Trophoblast cell (in vitro differentiated cells and primary cell): ENCODE measurements at regions not wholly inside any gene's neighbourhood (a gene's known extent, or its start where the extent isn't known, plus 50 kb on each side); places are given as distances from the start of the nearest gene placed in this dataset.

Experiments
- DNase-seq, 2 donors: peaks; one replicate each; pipeline ENCODE4 v3.0.0-alpha.2; 2016
- H2AFZ ChIP-seq: 2 replicates; pipeline ENCODE4 v1.6.1; 2013; ENCODE audit warnings: low read length, moderate library complexity, mild to moderate bottlenecking; ENCODE audit not compliant: insufficient read depth, poor library complexity
- H2AK5ac ChIP-seq: 2 replicates; pipeline ENCODE4 v1.6.1; 2013; ENCODE audit warnings: mild to moderate bottlenecking, low read length
- H2BK120ac ChIP-seq: 2 replicates; pipeline ENCODE4 v1.6.1; 2013; ENCODE audit warnings: low read length, mild to moderate bottlenecking, moderate library complexity; ENCODE audit not compliant: insufficient read depth, poor library complexity
- H2BK12ac ChIP-seq: 2 replicates; pipeline ENCODE4 v1.6.1; 2013; ENCODE audit warnings: mild to moderate bottlenecking, low read length, moderate library complexity
- H2BK5ac ChIP-seq: 2 replicates; pipeline ENCODE4 v1.6.1; 2013; ENCODE audit warnings: low read length, low read depth, moderate library complexity, mild to moderate bottlenecking; ENCODE audit not compliant: poor library complexity
- H3K14ac ChIP-seq: 2 replicates; pipeline ENCODE4 v1.6.1; 2013; ENCODE audit warnings: mild to moderate bottlenecking, low read length
- H3K18ac ChIP-seq: 2 replicates; pipeline ENCODE4 v1.6.1; 2013; ENCODE audit warnings: mild to moderate bottlenecking, low read length
- H3K23ac ChIP-seq: 2 replicates; pipeline ENCODE4 v1.6.1; 2013; ENCODE audit warnings: low read length
- H3K27ac ChIP-seq: 2 replicates; pipeline ENCODE4 v1.5.1; 2013; ENCODE audit warnings: low read depth, mild to moderate bottlenecking, inconsistent platforms, low read length, moderate library complexity
- H3K27me3 ChIP-seq: 2 replicates; pipeline ENCODE4 v1.6.1; 2013; ENCODE audit warnings: inconsistent platforms, mild to moderate bottlenecking, low read length, moderate library complexity; ENCODE audit not compliant: insufficient read depth
- H3K36me3 ChIP-seq, 2 experiments: 1 replicate in 1 of 2; 2 replicates in 1 of 2; pipeline ENCODE4 v1.6.1; 2013; ENCODE audit warnings: low read length in 2 of 2, mild to moderate bottlenecking in 2 of 2, moderate library complexity in 1 of 2; ENCODE audit not compliant: insufficient read depth in 2 of 2, control insufficient read depth in 1 of 2
- H3K4ac ChIP-seq: 2 replicates; pipeline ENCODE4 v1.6.1; 2013; ENCODE audit warnings: low read depth, mild to moderate bottlenecking, low read length, moderate library complexity
- H3K4me1 ChIP-seq, 2 experiments: 1 replicate in 1 of 2; 2 replicates in 1 of 2; pipeline ENCODE4 v1.6.1; 2013; ENCODE audit warnings: low read length in 2 of 2, mild to moderate bottlenecking in 2 of 2, moderate library complexity in 1 of 2; ENCODE audit not compliant: insufficient read depth in 2 of 2, control insufficient read depth in 1 of 2
- H3K4me2 ChIP-seq: 2 replicates; pipeline ENCODE4 v1.6.1; 2013; ENCODE audit warnings: inconsistent platforms, mild to moderate bottlenecking, low read length, moderate library complexity
- H3K4me3 ChIP-seq: 2 replicates; pipeline ENCODE4 v1.5.1; 2013; ENCODE audit warnings: mild to moderate bottlenecking, low read depth, low read length, inconsistent platforms
- H3K79me1 ChIP-seq: one replicate; pipeline ENCODE4 v1.6.1; 2013; ENCODE audit warnings: low read length
- H3K79me2 ChIP-seq: 2 replicates; pipeline ENCODE4 v1.6.1; 2013; ENCODE audit warnings: low read length, mild to moderate bottlenecking; ENCODE audit not compliant: control insufficient read depth, insufficient read depth, poor library complexity
- H3K9ac ChIP-seq: 2 replicates; pipeline ENCODE4 v1.6.1; 2013; ENCODE audit warnings: mild to moderate bottlenecking, low read length
- H3K9me3 ChIP-seq: 2 replicates; pipeline ENCODE4 v1.6.1; 2013; ENCODE audit warnings: low read depth, mild to moderate bottlenecking, control low read depth, inconsistent platforms, low read length; ENCODE audit not compliant: insufficient read depth
- H4K12ac ChIP-seq: 2 replicates; pipeline ENCODE4 v1.6.1; 2013; ENCODE audit warnings: low read depth, mild to moderate bottlenecking, low read length, moderate library complexity
- H4K8ac ChIP-seq: 2 replicates; pipeline ENCODE4 v1.6.1; 2013; ENCODE audit warnings: low read depth, mild to moderate bottlenecking, low read length, moderate library complexity
- H4K91ac ChIP-seq: one replicate; pipeline ENCODE4 v1.6.1; 2013; ENCODE audit warnings: low read depth, mild to moderate bottlenecking, low read length, moderate library complexity
- WGBS: extraction: QIAGEN DNeasy Blood & Tissue Kit; methylation state at CpG from one replicate; pipeline ENCODE4 v1.1.7; 2013; ENCODE audit warnings: missing lambda C conversion rate; ENCODE audit not compliant: insufficient read length, insufficient coverage; ENCODE audit errors: extremely low coverage; 5-methylcytosine and 5-hydroxymethylcytosine counted together

GRCh38 chrX:39140581-39140980 is 339.3 kb downstream of the MID1IP1 start:
- no peak for DNase-seq
- no CpG with 5 or more reads among the region's 3 CpGs for WGBS

GRCh38 chrX:39144323-39144722 is 343.1 kb downstream of the MID1IP1 start:
- H2BK5ac ChIP-seq: no peak overlapping the region
- no peak overlapping the region for H2AFZ ChIP-seq
- no peak overlapping the region for H3K18ac ChIP-seq
- H3K4ac ChIP-seq: no peak overlapping the region
- no peak overlapping the region for H4K8ac ChIP-seq
- H4K91ac ChIP-seq: no peak overlapping the region
- no peaks in the 10 kb centered on the region for H3K9me3 ChIP-seq
- H3K4me3 ChIP-seq: no peak overlapping the region
- H3K9ac ChIP-seq: no peak overlapping the region
- no peak overlapping the region for H3K4me2 ChIP-seq
- DNase-seq: no peak
- H3K27ac ChIP-seq: no peak overlapping the region
- no peaks in the 10 kb centered on the region for H3K79me1 ChIP-seq
- H3K36me3 ChIP-seq: no peaks in the 10 kb centered on the region
- WGBS: no CpG with 5 or more reads among the region's 3 CpGs
- no peaks in the 10 kb centered on the region for H3K79me2 ChIP-seq
- no peak overlapping the region for H2BK12ac ChIP-seq
- no peak overlapping the region for H2BK120ac ChIP-seq
- H3K14ac ChIP-seq: no peak overlapping the region
- H3K4me1 ChIP-seq: no peaks in the 10 kb centered on the region
- H3K23ac ChIP-seq: no peak overlapping the region
- no peak overlapping the region for H2AK5ac ChIP-seq
- no peak overlapping the region for H4K12ac ChIP-seq
- H3K27me3 ChIP-seq: no peaks in the 10 kb centered on the region

More at GRCh38 chrX:39140581-39140980, 339.3 kb downstream of the MID1IP1 start:
- H3K79me2 ChIP-seq: no peaks in the 10 kb centered on the region
- no peaks in the 10 kb centered on the region for H3K79me1 ChIP-seq
- no peak overlapping the region for H3K27ac ChIP-seq
- no peak overlapping the region for H3K14ac ChIP-seq
- H2AFZ ChIP-seq: no peak overlapping the region
- no peak overlapping the region for H2BK5ac ChIP-seq
- no peaks in the 10 kb centered on the region for H3K9me3 ChIP-seq
- H3K4me2 ChIP-seq: no peak overlapping the region
- no peaks in the 10 kb centered on the region for H3K36me3 ChIP-seq
- H2AK5ac ChIP-seq: no peak overlapping the region
- H4K12ac ChIP-seq: no peak overlapping the region
- H3K23ac ChIP-seq: no peak overlapping the region
- H3K4ac ChIP-seq: no peak overlapping the region
- H3K27me3 ChIP-seq: no peaks in the 10 kb centered on the region
- H3K9ac ChIP-seq: no peak overlapping the region
- no peak overlapping the region for H3K18ac ChIP-seq
- H4K91ac ChIP-seq: no peak overlapping the region
- no peaks in the 10 kb centered on the region for H3K4me1 ChIP-seq
- H3K4me3 ChIP-seq: no peak overlapping the region
- no peak overlapping the region for H4K8ac ChIP-seq
- no peak overlapping the region for H2BK12ac ChIP-seq
- no peak overlapping the region for H2BK120ac ChIP-seq

- Histone ChIP-seq H3K14ac (no peak overlapping the region), H3K9me3 (no peaks in the 10 kb centered on the region), H3K79me1 (no peaks in the 10 kb centered on the region), H3K18ac (no peak overlapping the region), H2BK12ac (no peak overlapping the region), H3K4me2 (no peak overlapping the region), H2BK120ac (no peak overlapping the region), H3K4me3 (no peak overlapping the region), H3K4ac (no peak overlapping the region), H2AFZ (no peak overlapping the region), H3K9ac (no peak overlapping the region), H3K27ac (no peak overlapping the region), H2BK5ac (no peak overlapping the region), H4K8ac (no peak overlapping the region), H4K91ac (no peak overlapping the region), H3K79me2 (no peaks in the 10 kb centered on the region), H4K12ac (no peak overlapping the region), H2AK5ac (no peak overlapping the region), H3K23ac (no peak overlapping the region), H3K4me1 (no peaks in the 10 kb centered on the region), H3K36me3 (no peaks in the 10 kb centered on the region), H3K27me3 (no peaks in the 10 kb centered on the region)
- no CpG with 5 or more reads among the region's 7 CpGs for WGBS
- DNase-seq: peak in 1 of 2 donors; percentile 5
Observed at GRCh38 chrX:39144956-39145355, 343.7 kb downstream of the MID1IP1 start.

GRCh38 chrX:39145859-39146258 is 344.6 kb downstream of the MID1IP1 start:
- Histone ChIP-seq H2BK12ac (no peak overlapping the region), H3K18ac (no peak overlapping the region), H3K4ac (no peak overlapping the region), H4K8ac (no peak overlapping the region), H3K9me3 (no peaks in the 10 kb centered on the region), H2BK120ac (no peak overlapping the region), H3K14ac (no peak overlapping the region), H3K4me2 (no peak overlapping the region), H3K4me3 (no peak overlapping the region), H3K9ac (no peak overlapping the region), H3K23ac (no peak overlapping the region), H2AK5ac (no peak overlapping the region), H4K12ac (no peak overlapping the region), H2BK5ac (no peak overlapping the region), H2AFZ (no peak overlapping the region), H3K79me1 (no peaks in the 10 kb centered on the region), H4K91ac (no peak overlapping the region), H3K79me2 (no peaks in the 10 kb centered on the region), H3K27me3 (no peaks in the 10 kb centered on the region), H3K36me3 (no peaks in the 10 kb centered on the region), H3K27ac (no peak overlapping the region), H3K4me1 (no peaks in the 10 kb centered on the region)
- no peak for DNase-seq
